ENCODE measurements at regions not wholly inside any gene's neighbourhood (a gene's known extent, or its start where the extent isn't known, plus 50 kb on each side); places are given as distances from the start of the nearest gene placed in this dataset.

DNA sequence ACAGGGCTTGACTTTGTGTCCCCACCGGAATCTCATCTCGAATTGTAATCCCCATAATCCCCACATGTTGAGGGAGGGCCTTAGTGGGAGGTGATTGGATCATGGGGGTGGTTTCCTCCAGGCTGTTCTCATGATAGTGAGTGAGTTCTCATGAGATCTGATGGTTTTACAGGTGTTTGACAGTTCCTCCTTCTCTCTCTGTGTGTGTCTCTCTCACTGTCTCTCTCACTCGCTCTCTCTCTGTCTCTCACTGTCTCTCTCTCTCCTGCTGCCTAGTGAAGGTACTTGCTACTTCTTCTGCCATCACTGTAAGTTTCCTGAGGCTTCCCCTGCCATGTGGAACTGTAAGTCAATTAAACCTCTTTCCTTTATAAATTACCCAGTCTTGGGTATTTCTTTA lies 289.8 kb upstream of the HABP2 start:
- TF ChIP-seq CTCF (conservative IDR thresholded peaks at IDR 0.05; ENCODE audit: low read depth in 2 of 2) (no peak), POLR2AphosphoS5 (IDR thresholded peaks at IDR 0.05; ENCODE audit: low read depth) (no peak), EZH2phosphoT487 (IDR thresholded peaks at IDR 0.05; ENCODE audit: unreplicated experiment) (no peak), EZH2 (IDR thresholded peaks at IDR 0.05; ENCODE audit: low read depth, unreplicated experiment) (no peak), CREB1 (CRISPR knock-in tag; IDR thresholded peaks at IDR 0.05; ENCODE audit: low read depth) (no peak), JUNB (IDR thresholded peaks at IDR 0.05; ENCODE audit: unreplicated experiment) (no peak), STAT1 (IDR thresholded peaks at IDR 0.05; ENCODE audit: unreplicated experiment) (no peak)
- TF ChIP-seq, protein P1, sequence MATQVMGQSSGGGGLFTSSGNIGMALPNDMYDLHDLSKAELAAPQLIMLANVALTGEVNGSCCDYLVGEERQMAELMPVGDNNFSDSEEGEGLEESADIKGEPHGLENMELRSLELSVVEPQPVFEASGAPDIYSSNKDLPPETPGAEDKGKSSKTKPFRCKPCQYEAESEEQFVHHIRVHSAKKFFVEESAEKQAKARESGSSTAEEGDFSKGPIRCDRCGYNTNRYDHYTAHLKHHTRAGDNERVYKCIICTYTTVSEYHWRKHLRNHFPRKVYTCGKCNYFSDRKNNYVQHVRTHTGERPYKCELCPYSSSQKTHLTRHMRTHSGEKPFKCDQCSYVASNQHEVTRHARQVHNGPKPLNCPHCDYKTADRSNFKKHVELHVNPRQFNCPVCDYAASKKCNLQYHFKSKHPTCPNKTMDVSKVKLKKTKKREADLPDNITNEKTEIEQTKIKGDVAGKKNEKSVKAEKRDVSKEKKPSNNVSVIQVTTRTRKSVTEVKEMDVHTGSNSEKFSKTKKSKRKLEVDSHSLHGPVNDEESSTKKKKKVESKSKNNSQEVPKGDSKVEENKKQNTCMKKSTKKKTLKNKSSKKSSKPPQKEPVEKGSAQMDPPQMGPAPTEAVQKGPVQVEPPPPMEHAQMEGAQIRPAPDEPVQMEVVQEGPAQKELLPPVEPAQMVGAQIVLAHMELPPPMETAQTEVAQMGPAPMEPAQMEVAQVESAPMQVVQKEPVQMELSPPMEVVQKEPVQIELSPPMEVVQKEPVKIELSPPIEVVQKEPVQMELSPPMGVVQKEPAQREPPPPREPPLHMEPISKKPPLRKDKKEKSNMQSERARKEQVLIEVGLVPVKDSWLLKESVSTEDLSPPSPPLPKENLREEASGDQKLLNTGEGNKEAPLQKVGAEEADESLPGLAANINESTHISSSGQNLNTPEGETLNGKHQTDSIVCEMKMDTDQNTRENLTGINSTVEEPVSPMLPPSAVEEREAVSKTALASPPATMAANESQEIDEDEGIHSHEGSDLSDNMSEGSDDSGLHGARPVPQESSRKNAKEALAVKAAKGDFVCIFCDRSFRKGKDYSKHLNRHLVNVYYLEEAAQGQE (IDR thresholded peaks at IDR 0.05; ENCODE audit: unreplicated experiment), result no peak
